ENCODE measurements at regions not wholly inside any gene's neighbourhood (a gene's known extent, or its start where the extent isn't known, plus 50 kb on each side); places are given as distances from the start of the nearest gene placed in this dataset.

- Histone ChIP-seq H3K9ac (ENCODE audit: low read length) (no peak overlapping the region), H3K4me3 (ENCODE audit: low read length) (no peak overlapping the region), H3K9me3 (ENCODE audit: control insufficient read depth, low read depth, low read length) (no peaks in the 10 kb centered on the region), H3K36me3 (ENCODE audit: control insufficient read depth, low read depth, low read length) (no peaks in the 10 kb centered on the region), H3K4me1 (ENCODE audit: control insufficient read depth, low read depth, low read length) (peaks cover 12% of the 10 kb centered on the region), H3K27me3 (ENCODE audit: control insufficient read depth, insufficient read depth, low read length) (no peaks in the 10 kb centered on the region), H3K27ac (ENCODE audit: low read length) (no peak overlapping the region)
Measured at GRCh38 chr12:97235102-97235501, 227.5 kb upstream of the RMST start.

- H3K36me3 ChIP-seq (ENCODE audit: control insufficient read depth, low read depth, low read length): no peaks in the 10 kb centered on the region
- H3K9me3 ChIP-seq (ENCODE audit: control insufficient read depth, low read depth, low read length): no peaks in the 10 kb centered on the region
- H3K27me3 ChIP-seq (ENCODE audit: control insufficient read depth, insufficient read depth, low read length): no peaks in the 10 kb centered on the region
- peaks cover under 1% of the 10 kb centered on the region for H3K4me1 ChIP-seq (ENCODE audit: control insufficient read depth, low read depth, low read length)
- no peak overlapping the region for H3K4me3 ChIP-seq (ENCODE audit: low read length)
- H3K27ac ChIP-seq (ENCODE audit: low read length): no peak overlapping the region
- H3K9ac ChIP-seq (ENCODE audit: low read length): no peak overlapping the region
Measured at GRCh38 chr12:97246368-97246767, 216.2 kb upstream of the RMST start.

- Histone ChIP-seq H3K4me1 (ENCODE audit: control insufficient read depth, low read depth, low read length) (peaks cover 24% of the 10 kb centered on the region), H3K9ac (ENCODE audit: low read length) (no peak overlapping the region), H3K36me3 (ENCODE audit: control insufficient read depth, low read depth, low read length) (no peaks in the 10 kb centered on the region), H3K4me3 (ENCODE audit: low read length) (no peak overlapping the region), H3K27ac (ENCODE audit: low read length) (no peak overlapping the region), H3K9me3 (ENCODE audit: control insufficient read depth, low read depth, low read length) (no peaks in the 10 kb centered on the region), H3K27me3 (ENCODE audit: control insufficient read depth, insufficient read depth, low read length) (no peaks in the 10 kb centered on the region)
Measured at GRCh38 chr12:97250483-97250882, 212.1 kb upstream of the RMST start.

GRCh38 chr12:97257726-97258125 lies 204.9 kb upstream of the RMST start:
- no peak overlapping the region for H3K27ac ChIP-seq (ENCODE audit: low read length)
- H3K36me3 ChIP-seq (ENCODE audit: control insufficient read depth, low read depth, low read length): no peaks in the 10 kb centered on the region
- no peak overlapping the region for H3K4me3 ChIP-seq (ENCODE audit: low read length)
- H3K9ac ChIP-seq (ENCODE audit: low read length): no peak overlapping the region
- H3K27me3 ChIP-seq (ENCODE audit: control insufficient read depth, insufficient read depth, low read length): no peaks in the 10 kb centered on the region
- no peaks in the 10 kb centered on the region for H3K9me3 ChIP-seq (ENCODE audit: control insufficient read depth, low read depth, low read length)
- H3K4me1 ChIP-seq (ENCODE audit: control insufficient read depth, low read depth, low read length): peaks cover 12% of the 10 kb centered on the region

GRCh38 chr12:97259098-97259497 lies 203.5 kb upstream of the RMST start:
- H3K27me3 ChIP-seq (ENCODE audit: control insufficient read depth, insufficient read depth, low read length): no peaks in the 10 kb centered on the region
- no peak overlapping the region for H3K9ac ChIP-seq (ENCODE audit: low read length)
- H3K27ac ChIP-seq (ENCODE audit: low read length): no peak overlapping the region
- H3K4me3 ChIP-seq (ENCODE audit: low read length): no peak overlapping the region
- no peaks in the 10 kb centered on the region for H3K36me3 ChIP-seq (ENCODE audit: control insufficient read depth, low read depth, low read length)
- H3K9me3 ChIP-seq (ENCODE audit: control insufficient read depth, low read depth, low read length): no peaks in the 10 kb centered on the region
- peaks cover 5% of the 10 kb centered on the region for H3K4me1 ChIP-seq (ENCODE audit: control insufficient read depth, low read depth, low read length)

GRCh38 chr12:97260786-97261185 lies 201.8 kb upstream of the RMST start:
- H3K27me3 ChIP-seq (ENCODE audit: control insufficient read depth, insufficient read depth, low read length): no peaks in the 10 kb centered on the region
- H3K9me3 ChIP-seq (ENCODE audit: control insufficient read depth, low read depth, low read length): no peaks in the 10 kb centered on the region
- no peak overlapping the region for H3K9ac ChIP-seq (ENCODE audit: low read length)
- no peaks in the 10 kb centered on the region for H3K4me1 ChIP-seq (ENCODE audit: control insufficient read depth, low read depth, low read length)
- H3K27ac ChIP-seq (ENCODE audit: low read length): no peak overlapping the region
- no peaks in the 10 kb centered on the region for H3K36me3 ChIP-seq (ENCODE audit: control insufficient read depth, low read depth, low read length)
- H3K4me3 ChIP-seq (ENCODE audit: low read length): no peak overlapping the region

- Histone ChIP-seq H3K4me3 (ENCODE audit: low read length) (no peak overlapping the region), H3K27me3 (ENCODE audit: control insufficient read depth, insufficient read depth, low read length) (no peaks in the 10 kb centered on the region), H3K9me3 (ENCODE audit: control insufficient read depth, low read depth, low read length) (no peaks in the 10 kb centered on the region), H3K4me1 (ENCODE audit: control insufficient read depth, low read depth, low read length) (peaks cover 3% of the 10 kb centered on the region), H3K36me3 (ENCODE audit: control insufficient read depth, low read depth, low read length) (no peaks in the 10 kb centered on the region), H3K9ac (ENCODE audit: low read length) (no peak overlapping the region), H3K27ac (ENCODE audit: low read length) (no peak overlapping the region)
Measured at GRCh38 chr12:97267166-97267565, 195.4 kb upstream of the RMST start.

GRCh38 chr12:97267594-97268202 lies 194.9 kb upstream of the RMST start:
- Histone ChIP-seq H3K27ac (ENCODE audit: low read length) (no peak overlapping the region), H3K9ac (ENCODE audit: low read length) (no peak overlapping the region), H3K4me1 (ENCODE audit: control insufficient read depth, low read depth, low read length) (peaks cover 3% of the 10 kb centered on the region), H3K27me3 (ENCODE audit: control insufficient read depth, insufficient read depth, low read length) (no peaks in the 10 kb centered on the region), H3K4me3 (ENCODE audit: low read length) (no peak overlapping the region), H3K36me3 (ENCODE audit: control insufficient read depth, low read depth, low read length) (no peaks in the 10 kb centered on the region), H3K9me3 (ENCODE audit: control insufficient read depth, low read depth, low read length) (no peaks in the 10 kb centered on the region)

GRCh38 chr12:97272471-97272870 lies 190.1 kb upstream of the RMST start:
- H3K4me3 ChIP-seq (ENCODE audit: low read length): no peak overlapping the region
- no peaks in the 10 kb centered on the region for H3K9me3 ChIP-seq (ENCODE audit: control insufficient read depth, low read depth, low read length)
- no peaks in the 10 kb centered on the region for H3K36me3 ChIP-seq (ENCODE audit: control insufficient read depth, low read depth, low read length)
- peaks cover 28% of the 10 kb centered on the region for H3K27me3 ChIP-seq (ENCODE audit: control insufficient read depth, insufficient read depth, low read length)
- H3K27ac ChIP-seq (ENCODE audit: low read length): no peak overlapping the region
- H3K9ac ChIP-seq (ENCODE audit: low read length): no peak overlapping the region
- H3K4me1 ChIP-seq (ENCODE audit: control insufficient read depth, low read depth, low read length): peaks cover 33% of the 10 kb centered on the region

- H3K4me1 ChIP-seq (ENCODE audit: control insufficient read depth, low read depth, low read length): peaks cover 30% of the 10 kb centered on the region
- no peak overlapping the region for H3K4me3 ChIP-seq (ENCODE audit: low read length)
- no peak overlapping the region for H3K9ac ChIP-seq (ENCODE audit: low read length)
- H3K9me3 ChIP-seq (ENCODE audit: control insufficient read depth, low read depth, low read length): no peaks in the 10 kb centered on the region
- no peaks in the 10 kb centered on the region for H3K36me3 ChIP-seq (ENCODE audit: control insufficient read depth, low read depth, low read length)
- peaks cover 28% of the 10 kb centered on the region for H3K27me3 ChIP-seq (ENCODE audit: control insufficient read depth, insufficient read depth, low read length)
- H3K27ac ChIP-seq (ENCODE audit: low read length): no peak overlapping the region
Measured at GRCh38 chr12:97274386-97274785, 188.2 kb upstream of the RMST start.

GRCh38 chr12:97275256-97275655 lies 187.3 kb upstream of the RMST start:
- Histone ChIP-seq H3K4me3 (ENCODE audit: low read length) (peak overlapping the region; percentile 37), H3K27ac (ENCODE audit: low read length) (no peak overlapping the region), H3K9me3 (ENCODE audit: control insufficient read depth, low read depth, low read length) (no peaks in the 10 kb centered on the region), H3K4me1 (ENCODE audit: control insufficient read depth, low read depth, low read length) (peaks cover 30% of the 10 kb centered on the region), H3K9ac (ENCODE audit: low read length) (peak overlapping the region; percentile 21), H3K36me3 (ENCODE audit: control insufficient read depth, low read depth, low read length) (no peaks in the 10 kb centered on the region), H3K27me3 (ENCODE audit: control insufficient read depth, insufficient read depth, low read length) (peaks cover 28% of the 10 kb centered on the region)

- H3K4me1 ChIP-seq (ENCODE audit: control insufficient read depth, low read depth, low read length): peaks cover 30% of the 10 kb centered on the region
- peak overlapping the region; percentile 21 for H3K9ac ChIP-seq (ENCODE audit: low read length)
- peaks cover 28% of the 10 kb centered on the region for H3K27me3 ChIP-seq (ENCODE audit: control insufficient read depth, insufficient read depth, low read length)
- H3K36me3 ChIP-seq (ENCODE audit: control insufficient read depth, low read depth, low read length): no peaks in the 10 kb centered on the region
- H3K27ac ChIP-seq (ENCODE audit: low read length): no peak overlapping the region
- peak overlapping the region; percentile 37 for H3K4me3 ChIP-seq (ENCODE audit: low read length)
- no peaks in the 10 kb centered on the region for H3K9me3 ChIP-seq (ENCODE audit: control insufficient read depth, low read depth, low read length)
Measured at GRCh38 chr12:97275728-97276590, 186.6 kb upstream of the RMST start.

Measured in iPS-18a (cell line).